GM19025 (cell line): ENCODE measurements at regions not wholly inside any gene's neighbourhood (a gene's known extent, or its start where the extent isn't known, plus 50 kb on each side); places are given as distances from the start of the nearest gene placed in this dataset.

Experiments
- ATAC-seq: cut with Tn5 transposase; IDR thresholded peaks from one replicate; pipeline ENCODE4 v1.9.1; 2021; ENCODE audit warnings: mild to moderate bottlenecking, low read depth, moderate library complexity; ENCODE audit not compliant: unreplicated experiment

- no peak for ATAC-seq
Measured at GRCh38 chr10:123399276-123399839, 245.2 kb downstream of the BUB3 start.

GRCh38 chr10:123402021-123402420, 247.8 kb downstream of the BUB3 start:
- ATAC-seq, result no peak

DNA sequence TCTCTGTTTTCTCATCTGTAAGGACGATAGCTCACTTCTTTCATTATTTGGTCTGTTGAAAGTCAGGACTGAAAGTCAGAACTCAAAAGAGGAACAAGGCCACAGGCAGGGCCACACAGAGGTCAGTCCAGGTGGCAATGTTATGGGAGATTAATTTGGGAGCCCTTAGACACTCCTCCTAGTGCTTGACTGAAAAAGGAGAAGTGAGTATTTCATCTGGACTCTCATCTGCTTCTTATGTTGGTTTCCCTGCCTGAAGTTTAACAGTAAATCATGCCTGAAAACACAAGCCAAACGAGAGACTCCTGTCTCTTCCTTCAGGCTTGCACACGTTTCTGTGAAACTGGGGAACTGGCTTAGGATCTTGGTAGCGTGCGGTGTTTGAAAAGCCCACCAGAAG, 248.5 kb downstream of the BUB3 start:
- ATAC-seq, result peak; percentile 71

DNA sequence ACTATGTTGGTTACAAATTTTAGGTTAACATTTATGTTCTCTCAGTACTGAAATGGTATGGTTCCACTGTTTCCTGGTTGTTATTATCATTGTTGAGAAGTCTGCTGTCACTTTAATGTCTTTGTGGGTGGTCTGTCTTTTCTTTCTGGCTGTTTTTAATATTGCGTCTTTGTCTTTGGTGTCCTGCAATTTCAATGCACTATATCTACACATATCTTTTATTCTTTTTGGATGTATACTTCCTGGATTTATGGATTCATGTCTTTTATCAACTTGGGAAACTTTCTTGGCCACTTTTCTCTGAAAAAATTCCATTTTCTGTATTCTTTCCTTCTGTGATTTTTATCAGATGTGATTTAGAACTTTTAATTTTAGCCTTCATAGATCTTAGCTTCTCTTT, 250.2 kb downstream of the BUB3 start:
- ATAC-seq, result no peak

GRCh38 chr10:123408660-123409059, 254.5 kb downstream of the BUB3 start:
- no peak for ATAC-seq

DNA sequence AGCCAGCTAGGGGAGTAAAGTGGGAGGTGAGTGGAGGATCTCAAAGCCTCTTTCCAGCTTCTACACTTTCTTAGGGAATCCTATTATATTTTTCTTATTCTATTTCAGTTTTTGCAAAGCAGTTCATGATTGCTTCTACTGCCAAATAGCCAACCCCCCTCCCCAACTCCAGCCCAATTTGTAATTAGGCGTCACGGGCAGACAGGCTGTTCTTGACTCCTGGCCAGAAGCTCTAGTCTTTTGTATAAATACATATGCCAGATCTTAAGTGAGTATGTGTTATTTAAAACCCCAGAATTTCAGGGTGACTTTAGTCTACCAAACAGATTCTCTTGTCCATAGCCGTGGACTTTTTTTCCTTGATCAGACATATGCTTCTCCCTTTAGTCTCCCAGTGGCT, 255.2 kb downstream of the BUB3 start:
- ATAC-seq, result no peak

DNA sequence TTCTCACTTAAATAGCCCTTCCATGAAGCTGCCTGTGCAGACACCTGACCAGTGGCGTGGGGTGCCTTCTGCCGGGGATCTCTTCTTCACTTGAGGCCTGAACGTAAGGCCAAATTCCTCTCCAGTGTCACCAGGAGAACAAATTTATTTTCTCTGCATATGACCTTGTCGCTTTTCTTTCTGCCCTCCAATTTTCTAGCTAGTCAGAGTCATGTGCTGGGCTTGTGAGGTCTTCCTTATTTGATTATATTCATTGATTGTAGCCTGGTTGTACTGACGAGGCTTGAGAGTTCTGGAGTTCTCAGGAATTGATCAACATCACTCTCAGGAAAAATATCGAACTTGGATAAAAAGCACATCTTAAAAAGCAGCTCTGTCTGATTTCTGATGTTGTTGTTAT, 255.7 kb downstream of the BUB3 start:
- ATAC-seq, result no peak

DNA sequence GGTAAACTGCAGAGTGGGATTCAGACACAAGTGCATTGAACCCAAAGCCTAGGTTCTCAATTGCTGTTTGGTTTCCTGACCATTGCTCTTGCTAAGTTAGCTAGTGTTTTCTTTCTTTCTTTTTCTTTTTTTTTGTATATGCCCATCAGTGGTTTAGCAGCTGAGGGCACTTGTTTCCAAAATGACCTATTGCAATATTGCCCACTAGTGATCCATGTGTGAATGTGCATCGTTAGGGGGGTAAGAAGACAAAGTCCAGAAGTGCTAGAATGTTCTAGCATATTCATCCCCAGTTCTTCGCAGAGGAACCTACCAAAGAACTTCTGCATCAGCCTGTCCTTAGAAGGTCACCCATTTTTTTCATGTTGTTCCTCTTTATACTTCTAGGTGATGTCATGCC, 252.8 kb upstream of the GPR26 start:
- no peak for ATAC-seq

DNA sequence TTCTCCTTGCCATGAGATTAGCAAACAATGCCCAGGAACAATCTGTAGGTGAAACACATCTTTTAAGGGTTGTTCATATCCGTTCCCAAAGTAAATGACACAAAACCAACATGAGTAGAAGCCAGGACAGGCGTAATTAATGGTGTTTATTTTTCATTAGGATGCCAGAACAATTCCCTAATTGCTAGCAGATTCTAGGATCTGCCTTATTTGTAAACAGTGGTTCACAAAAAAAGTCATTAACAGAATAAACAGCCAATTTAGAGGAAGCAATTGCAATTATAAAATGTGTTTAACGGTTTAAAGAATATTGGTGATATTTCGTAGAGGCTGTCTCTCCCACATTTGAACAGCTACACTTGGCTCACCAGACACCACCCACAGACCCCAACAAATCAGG, 250.6 kb upstream of the GPR26 start:
- no peak for ATAC-seq

DNA sequence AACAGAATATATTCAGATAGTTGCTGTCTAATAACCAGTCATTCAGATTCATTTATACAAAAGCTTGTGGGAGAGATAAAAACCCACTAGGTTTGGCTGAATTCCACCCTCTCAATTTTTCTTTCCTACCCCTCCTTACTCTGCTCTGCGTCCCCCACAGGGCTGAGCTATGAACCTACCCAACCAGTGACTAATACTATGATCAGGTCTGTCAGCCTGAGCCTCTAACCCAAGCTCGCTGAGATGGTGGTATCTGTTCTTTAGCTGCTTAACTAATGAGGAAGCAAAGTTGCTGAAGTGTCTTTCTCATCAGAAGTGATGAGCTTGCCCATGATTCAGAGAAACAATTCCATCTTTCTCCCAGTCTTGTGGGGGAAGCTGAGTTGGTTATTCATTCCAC, 248.7 kb upstream of the GPR26 start:
- ATAC-seq, result no peak

GRCh38 chr10:123421461-123421860, 244.7 kb upstream of the GPR26 start:
- no peak for ATAC-seq

GRCh38 chr10:123422261-123422660, 243.9 kb upstream of the GPR26 start:
- ATAC-seq, result no peak

DNA sequence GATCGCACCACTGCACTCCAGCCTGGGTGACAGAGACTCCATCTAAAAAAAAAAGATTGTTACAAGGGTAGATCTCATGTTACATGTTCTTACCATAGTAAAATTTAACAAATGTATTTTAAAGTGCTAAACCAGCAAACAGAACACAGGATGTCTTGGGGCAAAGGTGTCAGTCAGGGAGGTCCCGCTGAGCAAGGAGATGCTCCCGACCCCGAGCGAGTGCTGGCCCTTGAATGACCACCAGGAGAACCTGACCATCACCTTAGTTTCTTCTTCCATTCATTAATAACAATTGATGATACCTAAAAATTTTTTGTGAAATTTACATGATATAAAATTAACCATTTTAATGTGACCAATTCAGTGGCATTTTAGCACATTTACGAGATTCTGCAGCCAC, 241.6 kb upstream of the GPR26 start:
- no peak for ATAC-seq

DNA sequence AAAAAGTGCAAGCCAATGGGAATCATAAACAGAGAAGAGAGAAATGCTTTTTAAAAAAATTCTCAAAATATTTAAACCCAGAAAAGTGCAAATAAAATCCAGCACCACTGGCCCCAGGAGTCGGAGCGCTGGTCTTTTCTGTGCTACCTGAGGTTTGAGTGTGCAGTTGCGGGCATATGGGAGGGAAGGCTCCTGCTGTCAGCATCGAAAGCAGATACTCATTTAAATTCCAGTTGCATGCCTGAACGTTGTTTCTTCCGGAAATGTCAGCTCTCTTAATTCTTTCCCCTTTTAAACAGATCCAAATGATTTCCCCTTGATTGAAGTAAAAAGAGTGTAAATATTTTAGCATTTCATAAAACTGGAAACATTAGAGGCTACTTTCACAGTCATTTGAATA, 240.5 kb upstream of the GPR26 start:
- no peak for ATAC-seq

GRCh38 chr10:123427165-123427786, 238.9 kb upstream of the GPR26 start:
- ATAC-seq, result no peak

DNA sequence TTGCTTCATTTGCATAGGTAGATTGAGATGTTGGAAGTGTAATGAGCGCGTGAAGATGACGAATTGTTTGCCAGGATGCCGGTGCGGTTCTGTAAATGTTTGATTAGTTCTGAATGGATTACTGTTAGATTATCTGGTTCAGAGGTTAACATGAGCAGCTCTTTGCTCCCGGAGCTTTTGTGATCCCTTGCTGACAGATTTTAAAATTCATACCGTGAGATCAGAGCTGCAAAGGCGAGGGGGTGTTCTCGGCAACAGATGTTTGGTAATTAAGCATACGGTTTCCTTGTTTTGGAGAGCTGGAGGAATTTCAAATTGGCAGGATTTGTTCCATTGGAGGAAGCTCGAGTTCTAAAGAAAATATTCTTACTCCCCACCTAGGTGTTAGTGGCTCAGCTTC, 237.8 kb upstream of the GPR26 start:
- no peak for ATAC-seq

DNA sequence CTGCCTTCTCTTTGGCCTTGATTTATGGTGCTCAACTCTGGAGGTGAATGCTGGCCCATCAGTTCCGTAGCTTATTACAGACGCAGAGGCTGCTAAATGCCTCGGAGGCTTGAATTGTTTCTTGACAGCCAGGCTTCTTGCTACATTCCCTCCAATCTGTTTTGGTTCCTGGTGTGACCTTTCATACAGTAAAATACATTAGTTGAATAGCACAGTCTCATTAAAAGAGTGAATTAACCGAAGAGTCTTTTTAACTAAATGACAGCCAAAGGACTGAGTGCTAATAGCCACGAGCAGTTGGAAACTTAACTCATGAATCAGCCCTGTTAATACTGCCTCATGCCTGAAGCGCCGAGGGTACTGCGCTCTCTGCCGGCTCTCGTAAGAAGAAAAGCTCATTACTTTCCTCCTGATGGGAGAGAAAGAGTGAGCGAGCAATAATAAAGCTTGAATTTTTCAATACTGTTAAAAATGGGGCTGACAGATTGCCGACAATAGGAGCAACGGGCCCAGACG, 236.4 kb upstream of the GPR26 start:
- ATAC-seq, result no peak

GRCh38 chr10:123433539-123433938, 232.6 kb upstream of the GPR26 start:
- ATAC-seq, result no peak

DNA sequence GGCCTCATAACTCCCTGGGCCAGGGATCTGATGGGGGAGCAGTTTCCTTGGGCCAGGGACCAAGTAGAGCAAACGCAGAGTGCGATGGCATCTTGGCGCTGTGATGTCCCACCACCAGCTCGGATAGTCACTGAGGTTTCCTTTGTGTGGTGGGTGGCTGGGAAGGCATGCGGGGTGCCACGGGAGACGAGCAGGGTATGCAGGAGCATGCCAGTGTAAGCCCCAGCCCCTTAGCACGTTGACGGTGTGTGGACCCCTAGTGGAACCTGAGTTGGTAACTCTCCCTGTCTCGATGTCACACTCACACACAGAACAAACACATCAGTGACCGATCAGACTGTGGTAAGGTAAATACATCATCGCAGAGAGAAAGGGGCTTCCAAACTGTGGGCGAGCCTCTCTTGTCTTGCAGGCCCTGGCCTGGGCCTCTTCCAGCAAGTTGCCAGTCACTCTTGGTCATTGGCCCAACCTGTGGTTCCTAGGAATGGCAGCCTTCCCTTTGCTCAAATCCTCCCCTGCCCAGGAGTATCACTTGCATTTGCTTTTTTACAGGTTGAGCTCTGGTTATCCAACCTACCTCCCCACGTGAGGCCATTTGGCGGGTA, 231.6 kb upstream of the GPR26 start:
- ATAC-seq, result no peak

- ATAC-seq, result peak; percentile 95
Measured at GRCh38 chr10:123442901-123443300, 223.3 kb upstream of the GPR26 start.

DNA sequence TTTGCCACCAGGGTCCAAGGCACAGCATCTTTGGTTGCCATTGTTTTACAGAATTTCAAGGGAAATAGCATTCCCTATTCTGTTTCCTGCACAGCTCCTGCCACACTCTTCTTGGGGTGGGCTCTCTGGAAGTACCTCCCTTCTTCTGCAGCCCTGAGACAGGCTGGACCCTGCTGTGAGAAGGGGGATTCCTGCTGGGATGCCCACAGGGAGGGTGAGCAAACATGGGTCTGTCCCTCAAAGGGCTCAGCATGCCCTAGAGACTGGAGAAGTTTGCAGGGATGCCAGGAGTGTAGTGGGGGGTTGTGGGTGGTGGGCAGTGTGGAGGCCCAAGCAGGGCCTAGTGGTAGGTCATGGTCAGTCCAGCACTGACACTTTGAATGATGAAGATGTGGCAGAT, 222.2 kb upstream of the GPR26 start:
- no peak for ATAC-seq

DNA sequence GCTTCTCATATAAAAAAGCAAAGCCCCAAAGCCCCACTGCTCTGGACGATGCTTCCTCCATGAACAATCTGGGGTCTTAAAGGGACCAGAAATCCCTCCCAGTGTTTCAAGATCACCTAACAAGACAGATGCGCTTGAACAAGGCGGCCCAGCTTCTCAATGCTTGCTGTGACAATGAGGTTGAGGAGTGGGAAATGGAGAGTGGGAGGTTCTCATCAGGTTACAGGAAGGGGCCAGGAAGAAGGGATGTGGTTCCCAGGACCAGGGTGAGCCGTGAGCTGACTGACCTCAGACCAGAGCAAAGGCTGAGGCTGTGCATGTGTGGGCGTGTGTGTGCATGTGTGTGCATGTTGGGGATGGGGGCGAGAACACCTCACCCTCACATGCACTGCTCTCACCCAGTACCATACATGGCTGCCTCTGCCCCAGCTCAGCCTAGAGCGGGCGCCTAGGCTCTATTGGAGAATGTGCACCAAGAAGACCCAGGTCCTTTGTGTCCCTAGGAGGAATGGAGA, 220.8 kb upstream of the GPR26 start:
- ATAC-seq, result no peak
